Activated CD8-positive, alpha-beta T cell treated with anti-CD3 and anti-CD28 coated beads, Interleukin-2, amount 10 ng/mL, durations not matched to agents 7 days and 5 days (primary cell): ENCODE measurements at regions not wholly inside any gene's neighbourhood (a gene's known extent, or its start where the extent isn't known, plus 50 kb on each side); places are given as distances from the start of the nearest gene placed in this dataset.

Source experiments
- ATAC-seq: fragments of 150-1000 bp; cut with Tn5 transposase; one replicate; pipeline ENCODE4 v1.10.0; 2021; ENCODE audit warnings: moderate library complexity
- CTCF ChIA-PET: fragments of 350-600 bp; sonication (Branson Sonifier 250); formaldehyde crosslinking; loops from one replicate; lab custom pipeline; 2021; ENCODE audit warnings: antibody characterized with exemption; lab: Charles Lee
- POLR2A ChIA-PET: fragments of 350-600 bp; sonication (Branson Sonifier 250); formaldehyde crosslinking; loops from one replicate; lab custom pipeline; 2021; ENCODE audit warnings: antibody characterized with exemption; lab: Charles Lee
- DNase-seq: peaks from one replicate; pipeline ENCODE4 v3.0.0-alpha.2; 2020
- H3K27ac Mint-ChIP-seq: one replicate; pipeline ENCODE4 v1.8.0; 2021; ENCODE audit warnings: mild to moderate bottlenecking, mixed read lengths
- H3K27me3 Mint-ChIP-seq: one replicate; pipeline ENCODE4 v1.8.0; 2021; ENCODE audit warnings: low read depth, mixed read lengths
- H3K36me3 Mint-ChIP-seq: one replicate; pipeline ENCODE4 v1.8.0; 2021; ENCODE audit warnings: low read depth, mixed read lengths
- H3K4me1 Mint-ChIP-seq: one replicate; pipeline ENCODE4 v1.8.0; 2021; ENCODE audit warnings: low read depth, mixed read lengths
- H3K4me3 Mint-ChIP-seq: one replicate; pipeline ENCODE4 v1.8.0; 2021; ENCODE audit warnings: mild to moderate bottlenecking, mixed read lengths
- H3K9me3 Mint-ChIP-seq: one replicate; pipeline ENCODE4 v1.8.0; 2022; ENCODE audit warnings: mixed read lengths; ENCODE audit not compliant: insufficient read depth

DNA sequence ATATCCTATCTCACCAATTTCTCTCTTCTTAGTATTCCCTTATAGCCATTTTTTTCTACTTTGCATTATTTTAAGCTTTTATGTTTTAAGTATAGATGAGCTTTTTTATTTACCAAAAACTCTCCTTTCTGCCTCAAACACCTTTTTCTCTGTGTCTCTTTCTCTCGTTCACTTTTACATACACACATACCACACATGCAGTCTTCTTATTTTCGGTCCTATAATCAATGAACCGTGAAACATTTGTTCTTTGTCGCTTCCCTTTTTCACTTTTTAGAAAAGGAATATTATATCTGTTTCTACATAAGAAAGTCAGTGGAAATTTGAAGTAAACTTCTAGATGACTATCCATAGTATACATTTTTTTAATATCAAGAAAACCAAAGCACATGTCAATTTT lies 183.2 kb downstream of the MRPL39 start:
- no peak overlapping the region for H3K27ac Mint-ChIP-seq
- H3K4me1 Mint-ChIP-seq, result peaks cover 41% of the 10 kb centered on the region
- CTCF ChIA-PET, result interaction anchor here (0.8 to 5.0 kb wide), 10 partner anchors 16 to 184 kb away, joined by 3 to 40 read pairs (median 6); no protein-coding TSS in a partner anchor
- H3K4me3 Mint-ChIP-seq, result no peak overlapping the region
- H3K27me3 Mint-ChIP-seq, result no peaks in the 10 kb centered on the region
- ATAC-seq (no peak), DNase-seq (no peak)
- POLR2A ChIA-PET, result interaction anchor here (1.4 to 3.0 kb wide), 4 partner anchors 138 to 144 kb away, joined by 3 to 18 read pairs (median 4); no protein-coding TSS in a partner anchor
- no peaks in the 10 kb centered on the region for H3K9me3 Mint-ChIP-seq
- H3K36me3 Mint-ChIP-seq, result no peaks in the 10 kb centered on the region

DNA sequence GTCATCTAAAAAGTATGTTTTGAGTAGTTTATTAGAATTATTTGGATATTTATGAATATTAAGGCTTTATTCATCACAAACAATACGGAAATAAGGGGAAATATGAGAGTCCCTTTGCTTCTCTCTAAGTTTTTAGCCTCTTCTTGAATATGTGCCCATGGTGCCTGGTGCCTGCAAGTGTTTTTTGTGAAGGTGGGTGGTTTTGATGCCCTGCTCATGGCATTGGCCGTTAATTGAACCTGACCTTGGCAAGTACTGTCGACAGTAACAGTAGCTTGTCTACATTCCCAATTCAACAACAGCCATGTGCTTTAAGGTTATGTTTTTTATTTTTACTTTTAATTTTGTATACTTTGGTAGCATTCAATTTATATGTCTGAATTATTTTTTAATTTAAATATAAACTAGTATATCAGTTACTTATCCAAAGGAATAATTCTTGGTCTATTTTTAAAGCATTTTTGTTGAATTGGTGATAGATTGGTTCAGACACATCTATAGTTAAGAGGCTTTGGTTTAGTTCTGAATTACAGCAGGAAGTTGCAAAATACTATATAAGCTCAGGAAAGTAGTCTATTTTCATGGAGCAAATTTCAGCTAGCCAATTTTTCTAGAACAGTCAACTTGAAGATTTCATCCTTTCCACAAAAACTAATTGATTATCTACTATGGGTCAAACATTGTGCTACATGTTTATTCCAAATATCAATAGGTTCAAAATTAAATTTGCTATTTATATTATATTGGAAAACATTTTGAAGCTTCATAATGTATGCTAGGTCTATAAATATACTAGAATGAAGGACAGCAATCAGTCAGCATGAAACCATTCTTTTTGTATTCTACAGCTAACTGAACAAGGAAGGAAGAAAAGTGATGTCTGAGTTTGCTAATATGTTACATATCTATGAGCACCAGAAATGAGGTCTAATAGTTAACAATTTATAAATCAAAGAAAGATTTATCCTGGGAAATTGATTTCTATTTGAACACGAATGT lies 184.4 kb downstream of the MRPL39 start:
- H3K4me1 Mint-ChIP-seq, result peaks cover 33% of the 10 kb centered on the region
- H3K27ac Mint-ChIP-seq, result no peak overlapping the region
- ATAC-seq (no peak), DNase-seq (no peak)
- ChIA-PET CTCF (interaction anchor here (0.6 to 5.0 kb wide), 18 partner anchors 8 to 286 kb away, joined by 3 to 40 read pairs (median 7); no protein-coding TSS in a partner anchor), POLR2A (interaction anchor here (0.9 to 3.0 kb wide), 4 partner anchors 139 to 150 kb away, joined by 3 to 18 read pairs (median 4); no protein-coding TSS in a partner anchor)
- no peak overlapping the region for H3K4me3 Mint-ChIP-seq
- no peaks in the 10 kb centered on the region for H3K9me3 Mint-ChIP-seq
- H3K27me3 Mint-ChIP-seq, result no peaks in the 10 kb centered on the region
- no peaks in the 10 kb centered on the region for H3K36me3 Mint-ChIP-seq

DNA sequence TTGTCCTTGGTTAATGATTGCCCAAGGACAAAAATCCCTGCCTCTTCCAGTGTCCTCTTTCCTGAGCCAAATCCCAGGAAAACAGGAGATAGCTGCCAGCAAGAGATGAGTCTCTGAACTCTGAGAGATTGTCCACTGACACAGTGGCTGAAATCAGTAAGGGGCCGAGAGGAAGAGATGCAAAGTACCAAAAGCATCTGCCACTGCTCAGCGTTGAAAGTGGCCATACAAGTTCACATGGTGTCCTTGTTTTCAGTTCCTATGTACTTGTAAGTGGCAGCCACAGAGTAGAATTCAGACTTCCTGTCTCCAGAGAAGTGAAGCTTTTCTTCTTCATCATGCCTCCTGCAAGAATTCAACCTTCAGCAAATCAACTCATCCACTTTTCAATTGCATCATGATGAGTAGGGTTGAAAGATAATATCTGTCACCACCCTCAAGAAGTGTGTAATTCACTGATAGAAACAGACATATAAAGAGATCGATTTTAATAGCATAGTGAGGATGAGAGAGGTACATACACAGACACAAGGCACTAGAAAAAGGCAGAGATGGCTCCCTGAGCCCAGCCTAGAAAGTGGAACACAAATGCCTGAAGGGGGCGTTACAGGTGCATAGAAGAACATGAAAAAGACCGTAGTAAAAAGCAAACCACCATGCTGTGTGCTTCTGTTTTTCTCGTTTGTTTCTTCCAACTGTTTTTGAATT lies 185.8 kb downstream of the MRPL39 start:
- H3K27ac Mint-ChIP-seq, result peak overlapping the region; percentile 88
- H3K36me3 Mint-ChIP-seq, result no peaks in the 10 kb centered on the region
- CTCF ChIA-PET, result interaction anchor here (0.7 to 5.0 kb wide), 27 partner anchors 8 to 286 kb away, joined by 3 to 40 read pairs (median 5); no protein-coding TSS in a partner anchor

DNA sequence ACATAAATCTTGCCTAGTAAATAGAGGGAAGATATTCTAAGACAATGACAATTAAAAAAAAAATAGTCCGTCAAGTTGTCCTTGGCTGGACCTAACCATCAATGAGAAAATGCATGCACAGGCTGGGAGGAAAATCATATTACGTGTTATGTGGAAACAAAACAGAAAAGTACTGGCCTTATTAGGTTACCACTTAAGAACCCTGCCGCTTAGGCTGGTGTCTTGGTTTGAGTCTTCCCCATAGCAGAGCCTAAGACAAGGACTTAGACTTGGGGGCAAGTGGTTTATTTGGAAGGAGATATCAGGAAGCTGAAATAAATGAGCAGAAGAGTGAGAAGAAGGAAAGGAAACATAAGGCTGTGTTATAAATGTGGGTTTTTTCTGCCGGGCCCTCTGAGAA lies 186.4 kb downstream of the MRPL39 start:
- no peaks in the 10 kb centered on the region for H3K36me3 Mint-ChIP-seq
- H3K4me3 Mint-ChIP-seq, result no peak overlapping the region

More for the DNA sequence above, 185.8 kb downstream of the MRPL39 start:
- no peaks in the 10 kb centered on the region for H3K9me3 Mint-ChIP-seq
- ATAC-seq (peak; percentile 98), DNase-seq (peak; percentile 79)
- peaks cover 27% of the 10 kb centered on the region for H3K4me1 Mint-ChIP-seq
- peak overlapping the region; percentile 66 for H3K4me3 Mint-ChIP-seq
- H3K27me3 Mint-ChIP-seq, result no peaks in the 10 kb centered on the region
- POLR2A ChIA-PET, result interaction anchor here (0.6 to 2.7 kb wide), 7 partner anchors 92 to 1265 kb away, joined by 3 to 9 read pairs (median 3); partner anchors contain the start of gene MRPL39

DNA sequence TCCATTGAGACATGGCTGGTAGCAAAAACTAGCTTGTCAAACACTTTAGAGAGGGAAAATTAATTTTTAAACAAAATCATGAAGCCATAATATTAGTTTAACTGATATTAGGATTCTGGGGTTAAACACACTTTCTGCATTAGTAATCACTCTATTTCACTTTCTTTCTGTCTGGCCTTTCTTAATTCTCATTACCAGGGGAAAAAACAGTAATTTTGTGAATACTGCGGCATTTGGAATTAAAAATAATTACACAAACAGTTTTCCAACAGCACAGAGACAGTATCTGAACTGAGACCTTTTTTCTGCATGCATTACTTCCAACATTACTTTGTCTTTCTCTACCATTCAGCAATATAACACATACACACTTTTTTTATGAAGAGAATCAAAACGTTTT lies 190.6 kb downstream of the MRPL39 start:
- Mint-ChIP-seq H3K36me3 (no peaks in the 10 kb centered on the region), H3K4me1 (peaks cover 10% of the 10 kb centered on the region), H3K4me3 (no peak overlapping the region), H3K27me3 (peaks cover 2% of the 10 kb centered on the region), H3K27ac (no peak overlapping the region), H3K9me3 (peaks cover 3% of the 10 kb centered on the region)
- ATAC-seq, result no peak
- ChIA-PET POLR2A (no interaction called here), CTCF (interaction anchor here (1.0 kb wide), 1 partner anchor 11 kb away, joined by 3 read pairs; no protein-coding TSS in a partner anchor)
- no peak for DNase-seq

More for the DNA sequence above, 186.4 kb downstream of the MRPL39 start:
- ChIA-PET POLR2A (interaction anchor here (1.2 to 2.7 kb wide), 4 partner anchors 141 to 187 kb away, joined by 3 to 9 read pairs (median 5); partner anchors contain the start of gene MRPL39), CTCF (interaction anchor here (0.7 to 5.0 kb wide), 27 partner anchors 8 to 287 kb away, joined by 3 to 40 read pairs (median 5); no protein-coding TSS in a partner anchor)
- H3K27ac Mint-ChIP-seq, result no peak overlapping the region
- H3K4me1 Mint-ChIP-seq, result peaks cover 27% of the 10 kb centered on the region
- DNase-seq (no peak), ATAC-seq (no peak)
- no peaks in the 10 kb centered on the region for H3K27me3 Mint-ChIP-seq
- no peaks in the 10 kb centered on the region for H3K9me3 Mint-ChIP-seq

DNA sequence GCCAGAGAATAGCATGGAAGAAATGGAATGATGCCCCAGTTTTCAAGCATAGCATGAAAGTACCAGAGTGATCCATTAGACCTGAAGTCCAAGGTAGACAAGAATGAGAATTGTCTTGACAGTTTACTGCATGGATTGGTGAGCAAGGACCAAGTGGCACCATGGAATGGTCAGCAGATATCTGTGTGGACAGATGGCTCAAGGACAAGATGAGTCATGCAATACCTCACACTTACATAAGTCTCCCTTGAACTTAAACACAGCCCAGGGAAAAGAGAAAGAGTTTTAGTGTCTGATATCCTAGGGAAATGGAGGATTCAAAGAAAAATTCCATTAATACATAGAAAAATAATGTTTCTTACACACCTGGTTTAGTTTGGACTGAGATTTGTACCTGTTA lies 195.2 kb downstream of the MRPL39 start:
- no peak overlapping the region for H3K27ac Mint-ChIP-seq
- CTCF ChIA-PET, result interaction anchor here (1.9 kb wide), 1 partner anchor 10 kb away, joined by 9 read pairs; no protein-coding TSS in a partner anchor
- no peak for ATAC-seq
- no peak for DNase-seq
- H3K36me3 Mint-ChIP-seq, result no peaks in the 10 kb centered on the region
- POLR2A ChIA-PET, result no interaction called here
- H3K9me3 Mint-ChIP-seq, result peaks cover 3% of the 10 kb centered on the region
- peaks cover 6% of the 10 kb centered on the region for H3K4me1 Mint-ChIP-seq
- no peak overlapping the region for H3K4me3 Mint-ChIP-seq
- peaks cover 2% of the 10 kb centered on the region for H3K27me3 Mint-ChIP-seq

DNA sequence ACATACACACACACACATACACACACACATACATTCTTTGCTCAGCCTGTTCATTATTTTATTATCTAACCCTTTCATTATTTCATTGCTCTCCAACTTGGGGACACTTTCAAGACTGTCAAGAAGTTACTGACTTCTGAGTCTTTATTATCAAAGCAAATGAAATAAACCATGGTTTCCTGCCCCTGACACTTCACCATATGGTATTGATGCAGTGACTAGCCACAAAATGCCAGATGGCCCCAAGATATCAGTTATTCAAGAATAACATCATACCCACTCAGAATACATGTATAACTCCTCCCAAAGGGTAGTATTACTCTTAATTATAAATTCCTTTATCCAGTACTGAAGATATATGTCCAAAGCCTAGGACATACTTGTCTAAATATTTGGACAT lies 197.3 kb downstream of the MRPL39 start:
- Mint-ChIP-seq H3K4me1 (peaks cover 6% of the 10 kb centered on the region), H3K27me3 (peaks cover 2% of the 10 kb centered on the region), H3K36me3 (no peaks in the 10 kb centered on the region), H3K27ac (no peak overlapping the region), H3K9me3 (peaks cover 3% of the 10 kb centered on the region), H3K4me3 (no peak overlapping the region)
- ATAC-seq (no peak), DNase-seq (no peak)
- POLR2A ChIA-PET, result no interaction called here
- CTCF ChIA-PET, result no interaction called here

DNA sequence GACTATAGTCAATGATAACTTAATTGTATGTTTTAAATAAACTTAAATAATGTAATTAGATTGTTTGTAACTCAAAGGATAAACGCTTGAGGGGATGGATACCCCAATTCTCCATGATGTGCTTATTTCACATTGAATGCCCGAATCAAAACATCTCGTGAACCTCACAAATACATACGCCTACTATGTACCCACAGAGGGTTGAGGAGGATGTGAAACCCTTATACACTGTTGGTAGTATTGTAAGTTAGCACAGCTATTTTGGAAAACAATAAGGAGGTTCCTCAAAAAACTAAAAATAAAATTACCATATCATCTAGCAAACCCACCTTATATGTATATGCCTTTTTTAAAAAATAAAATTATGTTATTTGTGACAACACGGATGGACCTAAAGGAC lies 198.6 kb downstream of the MRPL39 start:
- no peak overlapping the region for H3K27ac Mint-ChIP-seq
- H3K36me3 Mint-ChIP-seq, result no peaks in the 10 kb centered on the region
- H3K27me3 Mint-ChIP-seq, result peaks cover 2% of the 10 kb centered on the region
- no peak for DNase-seq
- H3K4me1 Mint-ChIP-seq, result peaks cover 6% of the 10 kb centered on the region
- ChIA-PET CTCF (no interaction called here), POLR2A (no interaction called here)
- no peak overlapping the region for H3K4me3 Mint-ChIP-seq
- ATAC-seq, result no peak
- no peaks in the 10 kb centered on the region for H3K9me3 Mint-ChIP-seq

DNA sequence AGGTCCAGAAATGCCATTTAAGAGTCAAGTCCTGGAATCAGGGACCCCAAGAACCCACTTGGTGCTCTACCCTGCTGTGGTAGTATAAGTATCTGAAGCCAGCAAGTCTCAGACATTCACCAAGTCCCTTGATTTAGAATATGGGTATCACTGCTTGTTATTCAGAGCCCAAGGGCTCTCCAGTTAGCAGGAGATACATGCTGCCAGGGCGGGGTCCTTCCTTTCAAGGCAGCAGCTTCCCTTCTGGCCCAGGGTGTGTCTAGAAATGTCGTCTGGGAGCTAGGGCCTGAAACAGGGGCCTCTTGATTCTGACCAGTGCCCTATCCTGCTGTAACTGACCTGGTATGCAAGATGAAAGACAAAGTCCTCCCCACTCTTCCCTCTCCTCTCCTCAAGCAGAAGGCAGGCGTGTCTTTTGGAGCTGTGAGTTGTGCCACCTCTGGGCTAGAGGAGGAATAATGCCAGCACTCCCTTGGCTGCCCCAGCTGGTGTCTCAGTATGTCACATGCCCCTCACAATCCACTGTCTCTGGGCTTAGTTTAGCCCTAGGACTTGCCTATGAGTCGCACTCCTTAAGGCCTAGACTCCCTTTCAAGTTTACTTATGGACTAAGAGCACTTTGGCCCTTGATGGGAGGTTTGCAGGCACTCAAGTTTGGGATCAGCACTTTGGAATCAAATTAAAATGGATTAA lies 200.2 kb downstream of the MRPL39 start:
- no peak for DNase-seq
- H3K4me3 Mint-ChIP-seq, result no peak overlapping the region
- no peaks in the 10 kb centered on the region for H3K9me3 Mint-ChIP-seq
- H3K27me3 Mint-ChIP-seq, result no peaks in the 10 kb centered on the region
- ChIA-PET CTCF (no interaction called here), POLR2A (no interaction called here)
- ATAC-seq, result no peak
- no peak overlapping the region for H3K27ac Mint-ChIP-seq
- H3K36me3 Mint-ChIP-seq, result no peaks in the 10 kb centered on the region
- H3K4me1 Mint-ChIP-seq, result peaks cover 21% of the 10 kb centered on the region

DNA sequence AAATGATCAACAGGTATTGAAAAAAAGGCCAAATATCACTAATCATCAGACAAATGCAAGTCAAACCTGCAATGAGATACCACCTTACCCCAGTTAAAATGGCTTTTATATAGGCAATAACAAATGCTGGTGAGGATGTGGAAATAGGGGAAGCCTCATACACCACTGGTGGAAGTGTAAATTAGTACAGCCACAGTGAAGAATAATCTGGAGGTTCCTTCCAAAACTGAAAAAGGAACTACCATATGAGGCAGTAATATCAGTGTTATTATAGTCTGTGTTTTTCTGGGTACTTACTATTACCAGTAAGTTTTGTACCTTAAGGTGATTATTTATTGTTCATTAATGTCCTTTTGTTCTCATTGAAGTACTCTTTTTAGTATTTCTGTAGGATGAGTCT lies 201.3 kb downstream of the MRPL39 start:
- H3K27ac Mint-ChIP-seq, result no peak overlapping the region
- no peaks in the 10 kb centered on the region for H3K9me3 Mint-ChIP-seq
- H3K4me3 Mint-ChIP-seq, result no peak overlapping the region
- no peak for ATAC-seq
- CTCF ChIA-PET, result no interaction called here
- peaks cover 4% of the 10 kb centered on the region for H3K27me3 Mint-ChIP-seq
- H3K4me1 Mint-ChIP-seq, result peaks cover 28% of the 10 kb centered on the region
- no peaks in the 10 kb centered on the region for H3K36me3 Mint-ChIP-seq
- POLR2A ChIA-PET, result no interaction called here
- no peak for DNase-seq
